ENCODE measurements at regions not wholly inside any gene's neighbourhood (a gene's known extent, or its start where the extent isn't known, plus 50 kb on each side); places are given as distances from the start of the nearest gene placed in this dataset.
"Not testable (repeated sequence)": the region's sequence is repeated elsewhere in the genome, so short reads cannot be mapped to it uniquely, and the experiment has no call there.

- H3K27ac ChIP-seq (ENCODE audit: control insufficient read depth, insufficient read depth): no peak overlapping the region
- H3K9ac ChIP-seq (ENCODE audit: control insufficient read depth, insufficient read depth, low read length): no peak overlapping the region
- no peaks in the 10 kb centered on the region for H3K79me2 ChIP-seq (ENCODE audit: control insufficient read depth, insufficient read depth, low read length)
- H2AFZ ChIP-seq (ENCODE audit: control insufficient read depth, low read depth, low read length): no peak overlapping the region
- CTCF ChIA-PET: no interaction called here
- RAD21 ChIA-PET (ENCODE audit: unreplicated experiment): no interaction called here
- in situ Hi-C loops (cut with MboI) (no loop called here), intact Hi-C loops (cut with micrococcal nuclease; ENCODE audit: unreplicated experiment) (no loop called here)
- FAIRE-seq: no peak
- BruUV-seq (replicated peaks): no TSS peak
- H3K27me3 ChIP-seq (replicated peaks in 1 of 2; ENCODE audit: control insufficient read depth in 2 of 2, insufficient read depth in 2 of 2, low read length in 1 of 2): no peaks in the 10 kb centered on the region
- POLR2A ChIA-PET: no interaction called here
- no peak for ATAC-seq
- SMC1A ChIA-PET (ENCODE audit: uncharacterized antibody, unreplicated experiment): no interaction called here
- TF ChIP-seq NFYB (IDR thresholded peaks at IDR 0.05; ENCODE audit: insufficient read depth, low read depth, low read length) (no peak), MLLT1 (IDR thresholded peaks at IDR 0.05) (no peak), GATAD2B (conservative IDR thresholded peaks at IDR 0.05; ENCODE audit: low read depth) (no peak), DPF2 (IDR thresholded peaks at IDR 0.05) (no peak), RBBP5 (conservative IDR thresholded peaks at IDR 0.05) (no peak), USF1 (IDR thresholded peaks at IDR 0.05; ENCODE audit: borderline replicate concordance, extremely low read length, insufficient read depth, low read depth, low read length) (no peak), IRF5 (IDR thresholded peaks at IDR 0.05; ENCODE audit: borderline replicate concordance) (no peak), NFIC (IDR thresholded peaks at IDR 0.05; ENCODE audit: low read depth, low read length) (no peak), SMAD5 (IDR thresholded peaks at IDR 0.05; ENCODE audit: low read depth) (no peak), MEF2A (IDR thresholded peaks at IDR 0.05; ENCODE audit: insufficient read depth, low read depth, low read length) (no peak), ZZZ3 (IDR thresholded peaks at IDR 0.05; ENCODE audit: control insufficient read depth, insufficient read length, low read depth) (no peak)
- H3K36me3 ChIP-seq (ENCODE audit: control insufficient read depth in 2 of 2, insufficient read depth in 2 of 2, low read length in 1 of 2): no peaks in the 10 kb centered on the region
- WGBS (ENCODE audit: insufficient coverage, insufficient replicate concordance, low lambda C conversion rate, missing lambda C conversion rate): 51% methylated on average over 5 of the region's 5 CpGs
- DNase-seq (ENCODE audit: low read depth, low spot score): no peak
- H3K4me1 ChIP-seq (ENCODE audit: control insufficient read depth, insufficient read depth, low read length): no peaks in the 10 kb centered on the region
- no peaks in the 10 kb centered on the region for H4K20me1 ChIP-seq (ENCODE audit: control insufficient read depth, insufficient read depth)
- no peaks in the 10 kb centered on the region; the same call in 2 of the 3 replicates for H3K9me3 ChIP-seq (replicated peaks; ENCODE audit: control insufficient read depth, insufficient read depth, low read length)
- H3K4me3 ChIP-seq: no peak overlapping the region
- no peak overlapping the region for H3K4me2 ChIP-seq (ENCODE audit: control insufficient read depth, insufficient read depth)
Measured at GRCh38 chr4:186366326-186366725, 100.3 kb downstream of the F11 start.

GRCh38 chr4:186363038-186363437, 97.0 kb downstream of the F11 start:
- H4K20me1 ChIP-seq (ENCODE audit: control insufficient read depth, insufficient read depth); H3K9ac ChIP-seq (ENCODE audit: control insufficient read depth, insufficient read depth, low read length); H3K9me3 ChIP-seq (replicated peaks; ENCODE audit: control insufficient read depth, insufficient read depth, low read length); POLR2A ChIA-PET; H2AFZ ChIP-seq (ENCODE audit: control insufficient read depth, low read depth, low read length); H3K36me3 ChIP-seq (ENCODE audit: control insufficient read depth in 2 of 2, insufficient read depth in 2 of 2, low read length in 1 of 2); in situ Hi-C loops (cut with MboI); H3K4me1 ChIP-seq (ENCODE audit: control insufficient read depth, insufficient read depth, low read length); H3K79me2 ChIP-seq (ENCODE audit: control insufficient read depth, insufficient read depth, low read length); H3K27ac ChIP-seq (ENCODE audit: control insufficient read depth, insufficient read depth); H3K4me3 ChIP-seq; BruUV-seq (replicated peaks); H3K27me3 ChIP-seq (replicated peaks in 1 of 2; ENCODE audit: control insufficient read depth in 2 of 2, insufficient read depth in 2 of 2, low read length in 1 of 2); CTCF ChIA-PET; H3K4me2 ChIP-seq (ENCODE audit: control insufficient read depth, insufficient read depth); SMC1A ChIA-PET (ENCODE audit: uncharacterized antibody, unreplicated experiment); DNase-seq (ENCODE audit: low read depth, low spot score); FAIRE-seq; RAD21 ChIA-PET (ENCODE audit: unreplicated experiment); ATAC-seq: not testable (repeated sequence)
- 50% methylated on average over 6 of the region's 6 CpGs for WGBS (ENCODE audit: insufficient coverage, insufficient replicate concordance, low lambda C conversion rate, missing lambda C conversion rate)
- intact Hi-C loops (cut with micrococcal nuclease; ENCODE audit: unreplicated experiment): loop anchor here (5.0 kb wide), 1 partner anchor 224 kb away; no protein-coding TSS in a partner anchor

Measured in GM12878 (cell line).